Central memory CD4-positive, alpha-beta T cell (primary cell): ENCODE measurements at regions not wholly inside any gene's neighbourhood (a gene's known extent, or its start where the extent isn't known, plus 50 kb on each side); places are given as distances from the start of the nearest gene placed in this dataset.

Experiments
- DNase-seq: peaks from one replicate; pipeline ENCODE4 v3.0.0; 2022

DNA sequence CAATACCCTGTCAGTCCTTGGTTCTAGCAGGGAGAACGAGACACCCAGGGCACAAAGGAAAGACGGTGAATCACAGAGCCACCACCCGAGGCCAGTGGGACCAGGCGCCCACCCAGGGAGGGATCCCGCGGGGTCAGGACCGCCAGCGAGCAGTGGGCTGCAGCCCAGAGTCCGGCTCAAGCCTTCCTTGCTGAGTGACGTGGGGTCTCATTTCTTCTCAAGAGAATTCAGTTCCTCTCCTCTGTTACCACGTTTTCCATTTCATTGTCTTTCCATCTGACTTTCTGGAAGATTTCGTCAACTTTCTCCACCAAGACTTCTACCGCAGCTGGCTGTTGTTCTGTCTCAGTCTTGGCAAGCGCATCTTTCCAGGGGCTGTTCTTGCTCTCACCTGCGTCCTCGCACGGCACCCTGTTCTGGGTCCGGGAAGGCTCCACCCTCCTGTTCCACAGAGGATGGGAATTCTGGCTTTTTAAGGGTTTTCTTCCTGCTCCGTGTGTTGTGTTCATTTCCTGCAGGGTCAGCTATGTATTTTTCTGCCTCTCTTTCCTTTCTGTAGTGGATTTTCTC is 248.6 kb downstream of the NDUFA10 start:
- DNase-seq = no peak

DNA sequence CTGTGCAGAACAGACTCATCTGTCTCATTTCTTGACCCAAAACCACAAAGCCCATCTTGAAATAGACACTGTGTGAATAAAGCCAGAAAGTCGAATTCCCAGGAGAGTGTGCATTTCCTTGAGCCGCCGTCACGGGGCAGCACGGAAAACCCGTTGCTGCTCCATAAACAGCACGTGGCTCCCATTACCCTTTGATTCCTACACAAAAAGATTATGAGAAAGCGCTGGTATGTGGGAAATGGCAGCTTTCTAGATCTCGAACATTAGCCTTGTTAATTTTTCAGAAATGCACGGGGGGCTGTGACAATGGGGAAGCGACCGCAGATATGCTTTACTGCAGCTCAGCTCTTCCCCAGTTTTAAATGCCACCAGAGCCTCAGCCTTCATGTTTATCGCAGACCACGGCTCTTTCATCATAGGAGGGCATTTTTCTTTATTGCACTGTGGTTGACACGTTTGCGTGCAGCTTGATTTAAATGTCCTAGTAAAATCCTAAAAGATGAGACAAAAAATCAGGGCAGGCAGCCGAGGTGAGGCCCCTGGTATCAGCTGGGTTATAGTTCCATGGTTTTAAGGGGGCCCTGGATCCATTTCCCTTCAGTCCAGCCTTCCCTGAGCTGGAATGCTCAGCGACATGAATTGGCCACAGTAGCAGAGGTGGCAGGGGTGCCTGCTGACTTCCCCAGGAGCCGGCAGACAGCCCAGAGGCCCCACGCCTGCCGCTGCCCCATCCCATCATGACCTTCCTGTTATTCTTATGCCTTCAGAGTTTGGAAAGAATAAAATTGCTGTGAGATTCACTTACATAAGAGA is 249.3 kb downstream of the NDUFA10 start:
- DNase-seq = no peak

DNA sequence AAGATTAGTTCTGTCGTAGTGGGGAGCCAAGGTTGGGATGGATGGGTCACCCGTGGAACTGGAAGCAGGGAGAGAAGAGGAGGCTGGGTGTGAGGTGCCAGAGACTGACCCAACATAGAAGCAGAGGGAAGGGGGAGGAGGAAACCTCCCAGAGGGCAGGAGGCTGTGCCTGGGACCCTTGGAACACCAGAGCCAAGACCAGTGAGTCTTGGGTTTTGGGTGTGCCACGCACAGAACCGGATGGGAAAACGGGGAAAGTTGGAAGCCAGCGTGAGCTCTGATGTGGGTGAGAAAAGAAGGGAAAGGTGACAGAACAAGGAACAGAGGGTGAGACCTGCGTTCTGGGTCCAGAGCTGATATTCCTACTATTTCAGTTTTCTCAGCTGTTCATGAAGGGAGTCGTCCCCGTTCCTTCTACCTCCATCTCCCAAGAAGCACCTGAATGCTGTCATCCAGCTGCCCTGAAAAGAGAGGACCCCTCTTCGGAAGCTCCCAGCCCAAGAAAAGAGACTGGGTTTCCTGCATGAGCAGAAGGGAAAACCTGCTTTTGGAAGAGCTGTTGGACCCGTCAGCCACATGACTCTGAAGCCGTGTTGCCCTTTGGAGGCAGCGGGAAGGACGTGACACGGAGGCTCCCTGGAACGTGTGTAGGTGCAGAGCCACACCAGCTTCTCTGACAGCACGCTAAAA is 250.1 kb downstream of the NDUFA10 start:
- DNase-seq = no peak

DNA sequence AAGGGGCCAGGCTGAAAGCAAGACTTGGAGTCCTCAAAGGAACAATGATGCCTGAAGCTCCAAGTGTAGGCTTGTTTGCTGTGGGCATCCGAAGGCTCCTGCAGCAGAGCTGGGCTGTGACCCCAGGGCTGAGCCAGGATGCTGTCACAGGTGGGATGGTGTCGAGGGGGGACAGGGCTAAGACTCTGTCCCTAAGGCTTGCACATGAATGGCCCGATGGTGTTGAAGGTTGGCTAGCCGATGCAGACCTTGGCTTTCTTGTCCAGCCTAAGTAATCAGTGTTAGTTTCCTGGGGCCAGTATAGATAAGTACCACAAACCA is 251.0 kb downstream of the NDUFA10 start:
- DNase-seq = no peak

DNA sequence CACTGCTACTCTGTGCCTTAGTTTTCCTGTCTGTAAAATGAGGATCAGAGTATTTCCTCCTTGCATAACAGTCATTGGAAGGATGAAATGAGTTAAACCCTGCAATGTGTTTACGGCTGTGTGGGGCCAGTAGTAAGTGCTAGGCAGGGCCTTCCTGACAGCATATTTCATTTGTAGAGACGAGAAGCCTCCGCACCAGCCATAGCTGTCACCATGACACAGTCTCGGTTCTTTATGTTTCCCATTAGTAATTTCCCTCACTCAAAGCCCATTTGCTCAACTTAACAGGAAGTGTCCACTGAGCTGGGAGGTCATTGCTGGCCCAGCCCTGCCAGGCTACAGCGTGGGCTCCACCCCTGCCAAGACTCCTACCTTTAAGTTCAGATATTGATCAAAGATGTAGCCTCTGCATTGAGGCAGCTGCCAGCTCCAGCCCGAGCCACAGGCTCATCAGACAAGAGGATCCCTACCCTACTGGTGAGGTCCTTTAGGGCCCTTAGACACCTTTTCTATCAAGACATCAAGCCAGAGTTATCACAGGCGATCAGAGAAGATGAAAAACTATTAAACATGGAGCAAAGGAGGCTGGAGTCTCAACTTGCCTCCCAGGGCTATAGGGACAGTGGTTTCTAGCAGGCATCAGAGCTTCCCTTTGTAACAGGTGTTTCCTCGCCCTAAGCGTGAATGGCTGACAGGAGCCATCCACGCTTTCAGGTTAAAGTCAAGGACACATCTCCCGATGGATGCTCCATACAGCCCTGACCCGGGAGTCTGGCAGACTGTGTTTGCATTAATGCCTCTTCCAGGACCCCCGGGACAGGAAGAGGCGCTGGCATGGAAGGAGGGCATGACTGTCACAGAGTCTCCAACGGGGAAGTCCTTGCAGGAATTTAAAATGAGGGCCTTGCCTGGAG is 251.7 kb downstream of the NDUFA10 start:
- DNase-seq = no peak

DNA sequence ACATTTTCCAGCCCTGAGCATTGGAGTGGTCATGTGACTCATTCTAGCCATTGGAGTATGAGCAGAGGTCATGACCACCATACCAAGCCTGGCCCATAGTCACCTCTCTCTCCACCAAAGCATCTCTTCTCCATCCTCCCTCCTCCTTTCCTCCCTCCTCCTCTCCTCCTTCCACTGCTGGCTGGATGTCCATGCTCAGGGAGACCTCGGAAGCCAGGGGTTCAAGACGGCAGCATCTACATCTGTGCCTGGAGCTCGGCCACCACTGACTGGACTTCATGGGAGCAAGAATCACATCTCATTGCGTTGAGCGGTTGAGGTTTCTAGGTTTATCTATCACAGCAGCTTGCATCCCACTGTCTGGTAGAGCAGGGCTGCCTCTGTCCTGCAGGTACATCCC is 252.4 kb downstream of the NDUFA10 start:
- DNase-seq = no peak

DNA sequence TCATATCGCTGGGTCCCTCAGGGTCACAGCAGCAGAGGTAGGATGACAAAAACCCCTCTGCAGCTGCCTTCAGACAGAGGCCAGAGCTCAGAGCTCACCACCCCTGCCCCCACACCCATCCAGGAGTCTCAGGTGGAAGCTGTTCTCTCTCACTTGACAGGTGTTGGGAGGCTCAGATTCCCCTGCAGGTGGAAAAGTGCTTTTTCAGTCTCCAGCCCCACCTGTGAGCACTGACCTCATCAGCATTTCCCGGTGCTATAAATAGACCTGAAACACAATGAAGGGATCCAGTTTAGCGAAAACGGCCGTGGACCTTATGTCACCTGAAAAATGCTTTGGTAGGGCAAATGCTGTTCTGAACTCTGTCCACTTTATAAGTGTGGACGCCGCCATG is 254.9 kb downstream of the NDUFA10 start:
- no peak for DNase-seq

DNA sequence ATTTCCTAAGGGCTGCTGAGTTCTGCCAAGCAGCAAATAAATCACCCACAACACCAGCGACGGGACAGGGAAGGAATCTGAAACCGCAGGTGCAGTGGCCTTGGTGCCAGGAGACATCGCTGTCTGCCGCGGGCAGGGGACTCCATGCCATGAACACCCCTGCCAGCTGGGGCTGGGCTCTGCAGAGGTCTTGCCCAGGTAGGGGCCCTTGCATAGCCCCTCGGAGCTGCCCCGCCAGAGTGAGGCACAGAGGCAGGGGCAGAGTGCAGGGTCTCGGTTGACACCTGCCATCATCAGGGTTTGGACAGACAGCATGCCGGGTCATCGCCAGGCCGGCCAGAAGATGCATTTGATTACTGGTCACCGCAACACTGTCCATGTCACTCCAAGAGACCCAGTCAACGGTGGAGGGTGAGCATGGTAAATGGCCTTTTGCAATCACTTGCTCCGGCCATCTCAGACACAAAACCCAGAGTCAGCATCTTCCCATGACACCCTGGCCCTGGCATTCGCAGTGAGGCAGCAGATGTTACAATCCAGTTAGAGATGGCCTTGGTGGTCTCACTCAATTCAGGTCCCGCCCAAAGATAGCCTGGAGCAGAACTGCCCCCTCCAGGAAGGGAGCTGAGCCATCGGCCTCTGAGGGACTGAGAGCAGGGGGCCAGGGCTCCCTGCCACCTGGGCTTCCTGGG is 255.4 kb downstream of the NDUFA10 start:
- DNase-seq = no peak

DNA sequence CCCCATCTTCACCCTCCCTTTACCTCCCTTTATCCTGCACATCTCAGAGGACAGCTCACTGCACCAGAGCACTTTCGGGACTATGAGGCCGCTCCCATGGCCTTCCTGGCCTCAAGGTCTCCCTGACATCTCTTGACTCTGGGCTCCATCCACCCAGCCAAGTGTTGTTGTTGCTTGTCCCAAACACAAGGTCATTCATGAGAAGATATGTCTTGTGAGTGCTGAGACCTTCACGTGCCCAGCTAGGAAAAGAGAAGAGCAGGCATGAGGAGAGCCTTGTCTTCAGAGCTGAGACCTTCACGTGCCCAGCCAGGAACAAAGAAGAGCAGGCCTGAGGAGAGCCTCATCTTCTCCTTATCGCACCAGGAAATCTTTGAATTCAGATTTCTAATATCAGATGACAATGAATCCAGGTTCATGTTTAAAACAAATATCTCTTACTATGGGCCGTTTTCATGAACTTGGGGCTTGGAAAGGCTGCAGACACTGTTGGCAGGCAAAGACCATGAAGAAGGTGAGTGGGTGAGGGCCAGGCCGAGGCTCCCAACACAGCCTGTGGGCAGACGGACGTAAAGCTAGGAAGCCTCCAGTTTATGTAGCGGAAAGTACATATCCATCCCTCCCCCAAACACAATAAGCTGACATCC is 256.1 kb downstream of the NDUFA10 start:
- DNase-seq = no peak

DNA sequence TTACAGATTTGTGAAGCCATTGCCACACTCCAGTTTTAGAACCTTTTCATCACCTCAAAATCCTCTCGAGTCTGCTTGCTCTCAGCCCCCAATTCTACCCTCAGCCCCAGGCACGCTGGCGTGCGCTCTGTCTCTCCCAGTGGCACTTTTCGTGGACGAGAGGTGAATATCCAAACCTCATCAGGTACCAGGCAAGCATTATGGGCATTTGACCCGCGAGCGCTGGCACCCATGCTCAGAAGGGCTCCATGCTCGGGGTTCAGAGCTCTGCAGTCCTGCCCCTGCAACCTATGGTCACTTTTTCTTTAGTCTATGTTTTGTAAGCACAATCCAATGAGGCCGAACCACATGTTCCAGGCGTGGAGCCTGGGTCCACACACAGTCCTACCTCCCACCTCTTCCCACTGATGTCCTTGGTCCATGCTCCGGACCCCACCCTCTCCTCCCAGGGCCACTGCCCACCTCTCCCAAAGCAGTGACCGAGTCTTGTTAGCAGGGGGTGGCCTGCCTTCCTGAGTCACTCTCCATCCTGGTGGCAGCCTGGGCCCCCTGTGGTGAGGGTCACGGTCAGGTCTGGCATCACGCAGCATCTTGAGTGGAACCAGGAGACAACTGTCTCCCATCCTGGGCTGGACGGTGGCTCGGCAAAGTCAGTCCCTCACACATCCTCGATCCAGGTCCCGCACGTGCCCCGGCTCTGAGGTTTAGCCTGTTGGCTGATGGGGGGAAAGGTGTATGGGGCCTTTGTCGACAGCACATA is 256.9 kb downstream of the NDUFA10 start:
- no peak for DNase-seq

DNA sequence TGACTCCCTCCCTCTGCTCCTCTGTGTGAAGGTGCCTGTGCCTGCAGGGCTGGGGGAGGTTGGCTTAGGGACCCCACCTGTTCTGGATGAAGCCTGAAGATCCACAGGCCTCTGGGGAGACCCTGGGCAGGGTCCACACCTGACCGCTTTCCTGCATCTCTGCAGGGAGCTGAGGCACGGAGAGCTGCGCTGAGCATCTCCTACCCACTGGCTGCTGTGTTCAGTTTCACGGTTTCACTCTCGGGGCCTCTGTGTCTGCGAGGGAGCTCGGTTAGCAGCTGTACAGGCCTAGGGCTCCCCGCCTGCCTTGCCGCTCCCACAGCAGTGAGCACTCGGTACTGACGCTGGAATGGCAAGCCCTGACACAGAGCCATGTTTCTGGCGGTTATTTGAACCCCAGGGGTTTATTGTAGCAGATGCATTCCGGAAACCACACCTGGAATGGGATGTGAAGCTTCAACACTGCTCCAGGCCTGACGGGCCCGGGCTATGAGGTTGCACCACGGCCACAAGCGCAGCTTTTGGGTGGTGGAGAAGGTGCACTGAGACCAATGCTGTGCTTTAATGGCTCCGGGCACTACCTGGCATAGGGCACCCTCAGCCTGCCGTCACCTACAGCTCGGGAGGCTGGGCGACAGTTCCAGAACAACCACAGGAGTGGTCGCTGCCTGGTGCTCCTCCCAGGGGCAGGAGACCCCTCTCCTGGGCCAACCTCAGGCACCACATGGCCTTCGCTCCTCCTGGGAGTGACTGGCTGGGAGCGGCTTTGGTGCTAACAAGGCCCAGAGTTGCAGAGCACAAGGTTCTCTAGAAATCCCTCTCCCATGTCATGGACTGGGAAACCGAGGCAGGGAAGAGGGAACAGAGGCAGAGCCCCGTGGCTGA is 257.9 kb downstream of the NDUFA10 start:
- DNase-seq = no peak

DNA sequence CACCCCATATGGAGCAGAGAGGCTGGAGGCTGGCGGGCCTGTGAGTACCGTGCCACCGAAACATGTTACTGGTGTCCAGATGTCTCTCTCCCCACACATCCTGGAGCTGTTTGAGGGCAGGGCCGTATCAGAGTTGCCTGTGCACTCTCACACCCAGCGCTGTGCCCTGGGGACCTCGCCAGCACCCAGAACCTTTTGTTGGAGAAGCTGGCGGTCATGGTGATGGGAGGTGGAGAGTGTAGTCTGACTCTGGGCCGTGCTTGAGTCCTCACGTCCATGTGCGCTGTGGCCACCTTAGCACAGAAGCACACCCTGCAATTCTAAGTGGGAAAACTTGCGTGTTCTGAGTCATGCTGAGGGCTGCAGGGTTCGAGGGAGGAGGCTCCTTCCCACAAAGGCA is 259.2 kb downstream of the NDUFA10 start:
- no peak for DNase-seq

DNA sequence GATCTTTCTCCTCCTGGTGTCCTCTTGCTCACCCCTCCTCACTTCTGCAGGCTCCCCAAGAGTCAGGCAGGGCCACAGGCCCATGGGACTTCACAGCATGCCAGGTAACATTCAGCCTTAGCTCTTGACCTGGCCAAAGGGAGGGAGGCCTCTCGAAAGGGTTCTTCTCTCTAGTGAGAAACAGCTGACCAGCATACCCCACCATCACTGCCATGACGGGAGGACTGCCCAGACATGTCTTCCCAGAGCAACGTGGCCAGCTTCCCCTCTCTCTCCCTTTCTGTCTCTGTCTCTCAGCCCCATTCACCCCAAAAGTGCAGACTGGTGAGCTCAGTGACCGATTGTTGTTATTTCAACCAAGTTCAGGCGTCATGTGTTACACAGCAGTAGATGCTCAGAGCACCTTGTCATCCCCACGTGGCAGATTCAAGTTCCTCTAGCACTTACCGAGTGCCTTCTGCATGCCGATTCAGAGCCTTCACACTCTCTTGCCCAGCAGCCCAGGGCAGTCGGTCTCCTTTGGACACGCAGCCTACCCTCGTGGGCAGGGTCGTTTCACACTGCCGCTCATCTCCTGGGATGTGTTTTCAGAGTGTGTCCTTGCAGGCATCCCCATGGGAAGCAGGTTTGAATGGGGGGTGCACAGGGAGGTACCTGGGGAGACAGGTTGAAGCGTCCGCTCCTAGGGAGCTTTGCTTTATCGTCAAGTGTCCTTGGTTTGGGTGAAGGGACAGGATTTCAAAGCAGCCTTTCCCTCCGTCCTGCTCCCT is 259.9 kb downstream of the NDUFA10 start:
- no peak for DNase-seq

DNA sequence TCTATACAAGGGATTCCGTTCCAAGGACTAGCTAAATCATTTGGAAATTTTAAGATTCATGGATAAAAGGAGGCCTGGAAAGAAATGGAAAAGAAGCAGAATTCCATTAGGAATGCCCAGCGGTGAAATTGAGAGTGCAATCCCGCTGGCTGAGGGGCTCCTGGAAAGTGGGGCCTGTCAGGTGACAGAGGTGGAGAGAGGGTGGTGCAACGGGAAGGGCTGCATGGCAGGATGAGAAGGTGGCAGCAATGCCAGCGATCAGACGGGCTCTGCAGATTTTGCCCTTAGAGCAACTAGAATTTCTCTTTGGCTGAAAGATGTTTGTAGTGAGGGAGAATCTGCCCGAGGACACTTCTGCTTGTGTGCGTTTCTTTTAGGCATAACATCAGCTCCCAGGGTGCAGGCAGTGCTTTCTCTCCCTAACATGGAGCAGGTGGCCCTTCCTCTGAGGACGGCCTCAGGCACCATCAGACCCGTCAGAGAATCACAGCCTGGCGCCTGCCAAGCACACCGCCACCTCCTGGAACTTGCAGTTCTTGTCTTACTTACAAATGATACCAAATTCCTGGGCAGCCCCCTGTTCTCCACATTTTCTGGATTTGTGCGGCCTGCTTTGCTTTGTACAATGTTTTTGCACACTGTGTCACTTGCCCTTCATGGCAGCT is 261.6 kb downstream of the NDUFA10 start:
- no peak for DNase-seq

DNA sequence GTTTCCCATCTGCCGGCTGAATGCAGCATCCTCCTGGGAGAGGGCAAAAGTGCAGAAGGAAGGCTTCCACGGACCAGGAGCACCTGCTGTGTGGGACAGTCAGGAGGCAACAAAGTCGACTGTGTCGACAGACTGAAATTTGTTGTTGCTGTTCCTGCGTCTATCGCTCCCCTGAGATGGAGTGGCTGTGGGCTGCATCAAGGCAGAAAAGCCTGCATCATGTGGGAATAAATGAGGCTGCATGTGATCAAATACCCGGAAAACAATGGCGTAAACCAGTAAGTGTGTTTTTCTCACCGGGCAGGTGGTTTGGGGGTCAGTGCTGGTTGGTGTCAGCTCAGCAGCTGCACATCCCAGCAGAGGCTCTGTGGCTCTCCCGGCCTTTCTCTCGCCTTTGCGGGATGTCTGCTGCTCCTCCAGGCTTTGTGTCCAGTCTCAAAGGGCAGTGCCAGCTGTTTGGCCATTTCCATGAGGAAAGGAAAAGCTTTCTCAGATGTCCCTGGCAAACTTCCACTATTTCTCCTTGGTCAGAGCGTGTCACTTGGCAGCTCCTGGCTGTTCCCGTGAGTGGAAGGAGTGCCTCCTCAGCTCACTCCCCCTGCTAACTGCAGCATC is 262.4 kb downstream of the NDUFA10 start:
- no peak for DNase-seq

DNA sequence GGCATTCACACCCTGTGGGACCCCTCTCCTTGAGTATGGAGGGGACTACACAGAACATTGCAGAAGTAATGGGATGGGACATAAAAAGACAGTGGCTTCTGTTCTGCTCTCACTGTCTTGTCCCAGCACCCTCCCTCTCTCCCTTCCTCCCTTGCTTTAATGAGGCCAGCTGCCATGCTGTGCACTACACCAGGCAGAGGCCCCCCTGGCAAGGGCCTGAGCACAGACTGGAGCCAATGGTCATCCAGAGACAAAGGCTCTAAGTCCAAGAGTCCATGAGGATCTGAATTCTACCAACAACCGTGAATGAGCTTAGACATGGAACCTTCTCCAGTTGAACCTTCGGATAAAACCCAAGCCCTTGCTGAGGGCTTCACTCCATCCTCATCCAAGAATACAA is 263.0 kb downstream of the NDUFA10 start:
- DNase-seq = no peak

DNA sequence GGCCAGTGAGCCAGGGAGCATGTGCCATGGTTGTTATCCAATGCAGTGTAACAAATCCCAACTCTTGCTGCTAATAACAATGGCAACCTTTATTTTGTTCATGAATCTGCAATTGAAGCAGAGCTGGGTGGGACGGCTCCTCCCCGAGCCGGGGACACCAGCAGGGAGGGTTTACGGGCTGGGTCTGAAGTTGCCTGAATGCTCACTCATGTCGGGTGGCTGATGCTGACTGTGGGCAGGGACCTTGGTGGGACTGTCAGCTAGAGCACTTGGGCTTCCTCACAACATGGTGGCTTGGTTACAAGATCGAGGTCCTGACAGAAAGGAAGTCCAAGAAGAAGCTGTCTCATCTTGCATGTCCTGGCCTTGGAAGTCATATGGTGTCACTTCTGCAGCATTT is 264.5 kb downstream of the NDUFA10 start:
- no peak for DNase-seq

DNA sequence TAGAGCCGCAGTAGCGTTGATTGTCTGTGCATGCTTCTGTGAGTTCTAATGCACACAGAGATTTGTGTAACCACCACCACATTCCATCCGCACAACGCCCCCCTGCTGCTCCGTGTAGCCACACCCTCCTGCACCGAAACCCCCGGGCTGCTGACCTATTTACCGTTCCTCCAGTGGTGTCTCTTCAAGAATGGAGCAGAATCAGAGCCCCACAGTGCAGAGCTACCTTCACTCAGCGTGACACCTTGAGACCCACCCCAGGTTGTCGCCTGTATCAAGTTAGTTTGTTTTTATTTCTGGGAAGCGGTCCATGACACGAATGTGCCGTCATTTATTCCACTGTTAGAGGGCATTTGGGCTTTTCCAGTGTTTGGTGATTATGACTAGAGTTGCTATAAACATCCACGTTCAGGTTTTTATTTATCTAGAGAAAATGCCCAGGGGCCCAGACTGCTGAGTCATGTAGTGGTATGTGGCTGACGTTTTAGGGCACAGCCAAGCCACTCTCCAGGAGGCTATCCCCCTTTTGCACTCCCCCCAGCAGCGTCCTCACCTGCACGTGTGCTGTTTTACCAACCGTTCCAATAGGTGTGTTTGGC is 266.8 kb downstream of the NDUFA10 start:
- DNase-seq = no peak
